K562 (cell line): ENCODE measurements at regions not wholly inside any gene's neighbourhood (a gene's known extent, or its start where the extent isn't known, plus 50 kb on each side); places are given as distances from the start of the nearest gene placed in this dataset.
A peak's percentile ranks its signal among the peaks of the same experiment; 100 is the strongest.

ENCODE experiments used
- ATAC-seq: fragments of 200-7000 bp; cut with Tn5 transposase; 3 replicates; pipeline ENCODE4 v1.9.1; 2020; ENCODE audit warnings: moderate library complexity
- BruUV-seq: library from RNA; stranded (reverse); fragments of 400-500 nt; replicated peaks from 2 replicates; lab custom pipeline; 2021; lab: Mats Ljungman, UMichigan
- CTCF ChIA-PET: fragments of 300-600 bp; formaldehyde crosslinking; extraction: SDS; loops from one replicate; lab custom pipeline; 2021; ENCODE audit warnings: low intra/inter-chr PET ratio; lab: Yijun Ruan, JAX
- POLR2A ChIA-PET: fragments of 300-600, 350-650 bp; sonication (Branson Sonifier 250); formaldehyde crosslinking; extraction: SDS; loops from one replicate; lab custom pipeline; 2021; ENCODE audit warnings: antibody characterized with exemption, inconsistent platforms; lab: Yijun Ruan, JAX
- DNase-seq, 4 experiments: peaks; one replicate each; pipeline versions ENCODE4 v3.0.0 to v3.0.0-alpha.2; 2011 to 2018; ENCODE audit warnings: low spot score in 3 of 4, mixed read lengths in 3 of 4; ENCODE audit errors: extremely low read depth in 1 of 4
- FAIRE-seq: peaks from 2 replicates; lab custom pipeline; 2011; peaks lifted over from hg19 to GRCh38; lab: Jason Lieb, UNC
- H2AFZ ChIP-seq: 2 replicates; pipeline ENCODE4 v1.6.0; 2011; ENCODE audit warnings: low read depth, low read length, control low read depth, inconsistent platforms
- H3K27ac ChIP-seq: fragments of 200-600 bp; 3 replicates; pipeline ENCODE4 v1.8.0; 2011; ENCODE audit warnings: low read depth, mild to moderate bottlenecking, control low read depth, inconsistent platforms, low read length, moderate library complexity, mixed read lengths; ENCODE audit errors: extremely low read depth
- H3K27me3 ChIP-seq, 2 experiments: fragments of 300-600 bp in 1 of 2; 2 replicates in 1 of 2; 3 replicates in 1 of 2; pipeline versions ENCODE4 v1.6.0 to v1.8.0; 2011; ENCODE audit warnings: inconsistent platforms in 2 of 2, low read length in 2 of 2, mild to moderate bottlenecking in 1 of 2, mixed read lengths in 1 of 2, moderate library complexity in 1 of 2; ENCODE audit not compliant: control insufficient read depth in 2 of 2, insufficient read depth in 2 of 2
- H3K36me3 ChIP-seq: fragments of 300-600 bp; 3 replicates; pipeline ENCODE4 v1.8.0; 2011; ENCODE audit warnings: mild to moderate bottlenecking, low read length, inconsistent platforms; ENCODE audit not compliant: control insufficient read depth, insufficient read depth
- H3K4me1 ChIP-seq, 2 experiments: fragments of 200-600 bp in 1 of 2; replicated peaks in 1 of 2; 2 replicates in 1 of 2; 3 replicates in 1 of 2; pipeline versions ENCODE4 v1.5.1 to v1.8.0; 2011; ENCODE audit warnings: inconsistent platforms in 2 of 2, low read length in 2 of 2, mild to moderate bottlenecking in 1 of 2, mixed read lengths in 1 of 2, moderate library complexity in 1 of 2; ENCODE audit not compliant: control insufficient read depth in 2 of 2, insufficient read depth in 2 of 2
- H3K4me2 ChIP-seq: 2 replicates; pipeline ENCODE4 v1.6.1; 2011; ENCODE audit warnings: low read length, control low read depth, inconsistent platforms, mixed read lengths; ENCODE audit not compliant: insufficient read depth
- H3K4me3 ChIP-seq: fragments of 200-600 bp; sonication (generic), shearing (Covaris generic); 2 replicates; pipeline ENCODE4 v1.5.1; 2016; ENCODE audit warnings: control low read depth, inconsistent platforms
- H3K79me2 ChIP-seq: fragments of 200-600 bp; 3 replicates; pipeline ENCODE4 v1.8.0; 2011; ENCODE audit warnings: low read length, inconsistent platforms; ENCODE audit not compliant: control insufficient read depth, insufficient read depth
- H3K9ac ChIP-seq, 2 experiments: 2 replicates each; pipeline versions ENCODE4 v1.6.0 to v1.6.1; 2011; ENCODE audit warnings: low read depth in 2 of 2, low read length in 2 of 2, control low read depth in 1 of 2, inconsistent platforms in 1 of 2, mild to moderate bottlenecking in 1 of 2, mixed read lengths in 1 of 2; ENCODE audit not compliant: insufficient read depth in 1 of 2
- H3K9me1 ChIP-seq: one replicate; pipeline ENCODE4 v1.6.0; 2011; ENCODE audit warnings: inconsistent platforms, mild to moderate bottlenecking, low read length, moderate library complexity; ENCODE audit not compliant: control insufficient read depth, insufficient read depth
- H3K9me3 ChIP-seq: replicated peaks from 2 replicates; pipeline ENCODE4 v1.5.1; 2011; ENCODE audit warnings: low read depth, low read length, inconsistent platforms; ENCODE audit not compliant: control insufficient read depth, insufficient read depth
- H4K20me1 ChIP-seq: replicated peaks from 2 replicates; pipeline ENCODE4 v1.6.1; 2011; ENCODE audit warnings: low read length, inconsistent platforms, mixed read lengths; ENCODE audit not compliant: control insufficient read depth, insufficient read depth
- ATF4 ChIP-seq: fragments of 450-650 bp; formaldehyde crosslinking; IDR thresholded peaks from 2 replicates; pipeline ENCODE4 v1.4.0; 2022; ENCODE audit warnings: mild to moderate bottlenecking, moderate library complexity
- CREB3 ChIP-seq: fragments of 450-650 bp; conservative IDR thresholded peaks from 2 replicates; pipeline ENCODE4 v1.6.1; 2016; ENCODE audit warnings: missing genetic modification characterization, low read depth, mild to moderate bottlenecking, missing compliant biosample characterization, moderate library complexity
- ETV5 ChIP-seq: sonication (generic); formaldehyde crosslinking; IDR thresholded peaks from 2 replicates; pipeline ENCODE4 v1.4.0; 2020; ENCODE audit warnings: low read depth, mild to moderate bottlenecking, missing genetic modification reagents
- PCBP1 ChIP-seq: fragments of 200-400 bp; formaldehyde crosslinking; IDR thresholded peaks from 2 replicates; pipeline ENCODE4 v1.6.1; 2018; ENCODE audit warnings: mild to moderate bottlenecking, low read depth, low read length; ENCODE audit not compliant: poor library complexity, severe bottlenecking
- RBM14 ChIP-seq: fragments of 200-400 bp; formaldehyde crosslinking; IDR thresholded peaks from 2 replicates; pipeline ENCODE4 v1.6.1; 2018; ENCODE audit warnings: low read depth, mild to moderate bottlenecking, low read length, moderate library complexity, borderline replicate concordance; ENCODE audit not compliant: insufficient read depth
- SMARCB1 ChIP-seq: IDR thresholded peaks from 2 replicates; pipeline ENCODE4 v1.6.1; 2011; ENCODE audit warnings: improper control_type of control experiment, low read depth; ENCODE audit not compliant: insufficient read length
- ZC3H11A ChIP-seq: IDR thresholded peaks from 2 replicates; pipeline ENCODE4 v1.6.1; 2012; ENCODE audit warnings: low read depth, low read length, improper control_type of control experiment
- ZKSCAN1 ChIP-seq: fragments of 150-350 bp; IDR thresholded peaks from 2 replicates; pipeline ENCODE4 v1.6.1; 2016; ENCODE audit warnings: low read depth, low read length
- ZNF3 ChIP-seq: fragments of 250-450 bp; sonication (Bioruptor Pico); IDR thresholded peaks from 2 replicates; pipeline ENCODE4 v1.5.0; 2021; ENCODE audit warnings: mild to moderate bottlenecking, moderate library complexity
- ZNF398 ChIP-seq: fragments of 250-450 bp; sonication (Bioruptor Pico); IDR thresholded peaks from 2 replicates; pipeline ENCODE4 v1.8.0; 2021; ENCODE audit warnings: moderate library complexity, mild to moderate bottlenecking, inconsistent platforms
- ZNF551 ChIP-seq: fragments of 250-450 bp; sonication (Bioruptor Pico); IDR thresholded peaks from 2 replicates; pipeline ENCODE4 v1.5.0; 2021; ENCODE audit warnings: mild to moderate bottlenecking, moderate library complexity
- WGBS: fragments of 100-300 bp; shearing (Covaris generic); methylation state at CpG from one replicate; pipeline ENCODE4 v1.1.6; 2016; ENCODE audit warnings: low coverage, mixed read lengths; ENCODE audit not compliant: insufficient coverage; ENCODE audit errors: missing lambda C conversion rate; 5-methylcytosine and 5-hydroxymethylcytosine counted together
- in situ Hi-C: fragments of 300-500 bp; cut with MboI; formaldehyde crosslinking; loops from 4 replicates; pipeline ENCODE4 v1.15.0; 2018; ENCODE audit warnings: inconsistent platforms, mixed read lengths
- intact Hi-C: fragments of 100-400 bp; cut with micrococcal nuclease; formaldehyde crosslinking; loops from 2 replicates; pipeline ENCODE4 v1.14.2; 2022

GRCh38 chr9:88871669-88872068, 119.6 kb upstream of the S1PR3 start:
- ATAC-seq (no peak), DNase-seq (peak in 1 of 4 experiments; percentile 6)
- in situ Hi-C loops = no loop called here

More at GRCh38 chr9:88871669-88872068, 119.6 kb upstream of the S1PR3 start:
- Histone ChIP-seq H4K20me1 (no peaks in the 10 kb centered on the region), H3K9me1 (no peaks in the 10 kb centered on the region), H3K9ac (no peak overlapping the region), H3K4me3 (no peak overlapping the region), H3K4me2 (no peak overlapping the region), H3K27me3 (no peaks in the 10 kb centered on the region; a peak in 1 of 5 replicates), H3K27ac (no peak overlapping the region), H3K79me2 (no peaks in the 10 kb centered on the region), H3K9me3 (no peaks in the 10 kb centered on the region), H2AFZ (no peak overlapping the region), H3K36me3 (no peaks in the 10 kb centered on the region), H3K4me1 (no peaks in the 10 kb centered on the region; a peak in 2 of 5 replicates)
- FAIRE-seq = no peak
- 42% methylated on average over 7 of the region's 8 CpGs for WGBS
- TF ChIP-seq CREB3 (tag) = no peak
- TF ChIP-seq ZC3H11A = no peak
- no peak for TF ChIP-seq PCBP1
- no peak for TF ChIP-seq ZNF551
- no peak for TF ChIP-seq ZNF3 (CRISPR knock-in tag)
- TF ChIP-seq SMARCB1 = no peak
- TF ChIP-seq ATF4 (CRISPR knock-in tag) = no peak
- no peak for TF ChIP-seq ETV5
- no peak for TF ChIP-seq ZNF398 (CRISPR knock-in tag)
- no peak for TF ChIP-seq ZKSCAN1
- TF ChIP-seq RBM14 = no peak
- no TSS peak for BruUV-seq
- intact Hi-C loops = loop anchor here (10.0 kb wide), 1 partner anchor 113 kb away; no protein-coding TSS in a partner anchor
- POLR2A ChIA-PET = no interaction called here
- CTCF ChIA-PET = no interaction called here
